ENCODE measurements at regions not wholly inside any gene's neighbourhood (a gene's known extent, or its start where the extent isn't known, plus 50 kb on each side); places are given as distances from the start of the nearest gene placed in this dataset.

DNA sequence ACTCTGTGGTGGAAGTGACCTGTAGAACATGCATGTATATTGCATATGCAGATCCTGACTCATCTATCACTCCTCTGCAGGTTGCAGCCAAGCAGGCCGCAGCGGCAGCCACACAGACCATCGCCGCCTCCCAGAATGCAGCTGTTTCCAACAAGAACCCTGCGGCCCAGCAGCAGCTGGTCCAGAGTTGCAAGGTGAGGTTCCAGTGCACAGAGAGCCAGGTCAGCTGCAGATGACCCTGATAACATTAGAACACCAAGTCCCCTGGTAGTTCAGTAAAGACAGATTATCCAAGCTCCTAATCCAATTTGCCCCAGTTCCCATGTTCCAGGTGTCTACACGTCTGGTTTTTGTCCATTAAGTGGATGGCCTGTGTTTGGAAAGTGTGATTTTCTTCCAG is 325.1 kb upstream of the TPM1 start:
- TF ChIP-seq EZH2phosphoT487 (IDR thresholded peaks at IDR 0.05; ENCODE audit: borderline replicate concordance, low read depth, low read length) = no peak
- TF ChIP-seq, protein P1, sequence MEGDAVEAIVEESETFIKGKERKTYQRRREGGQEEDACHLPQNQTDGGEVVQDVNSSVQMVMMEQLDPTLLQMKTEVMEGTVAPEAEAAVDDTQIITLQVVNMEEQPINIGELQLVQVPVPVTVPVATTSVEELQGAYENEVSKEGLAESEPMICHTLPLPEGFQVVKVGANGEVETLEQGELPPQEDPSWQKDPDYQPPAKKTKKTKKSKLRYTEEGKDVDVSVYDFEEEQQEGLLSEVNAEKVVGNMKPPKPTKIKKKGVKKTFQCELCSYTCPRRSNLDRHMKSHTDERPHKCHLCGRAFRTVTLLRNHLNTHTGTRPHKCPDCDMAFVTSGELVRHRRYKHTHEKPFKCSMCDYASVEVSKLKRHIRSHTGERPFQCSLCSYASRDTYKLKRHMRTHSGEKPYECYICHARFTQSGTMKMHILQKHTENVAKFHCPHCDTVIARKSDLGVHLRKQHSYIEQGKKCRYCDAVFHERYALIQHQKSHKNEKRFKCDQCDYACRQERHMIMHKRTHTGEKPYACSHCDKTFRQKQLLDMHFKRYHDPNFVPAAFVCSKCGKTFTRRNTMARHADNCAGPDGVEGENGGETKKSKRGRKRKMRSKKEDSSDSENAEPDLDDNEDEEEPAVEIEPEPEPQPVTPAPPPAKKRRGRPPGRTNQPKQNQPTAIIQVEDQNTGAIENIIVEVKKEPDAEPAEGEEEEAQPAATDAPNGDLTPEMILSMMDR (conservative IDR thresholded peaks at IDR 0.05; ENCODE audit: low read length) = no peak
- no peaks in the 10 kb centered on the region for H3K9me3 ChIP-seq (ENCODE audit: low read length)
- H3K36me3 ChIP-seq (ENCODE audit: insufficient read depth, low read length) = no peaks in the 10 kb centered on the region
- H2AFZ ChIP-seq (ENCODE audit: low read length) = no peak overlapping the region
- no peak overlapping the region for H3K27ac ChIP-seq (ENCODE audit: low read depth, low read length, poor library complexity, severe bottlenecking)
- H3K79me2 ChIP-seq (ENCODE audit: insufficient read depth, low read depth, low read length) = no peaks in the 10 kb centered on the region
- CTCF ChIA-PET (ENCODE audit: unreplicated experiment) = no interaction called here
- no TSS peak for BruUV-seq (replicated peaks)
- no peaks in the 10 kb centered on the region for H3K9me2 ChIP-seq (ENCODE audit: insufficient read depth, low read length)
- H4K20me1 ChIP-seq (ENCODE audit: insufficient read depth, low read length) = no peaks in the 10 kb centered on the region
- no peak overlapping the region for H3K4me3 ChIP-seq (ENCODE audit: low read depth, low read length, poor library complexity, severe bottlenecking)
- intact Hi-C loops (cut with micrococcal nuclease; ENCODE audit: unreplicated experiment) = no loop called here
- H3K4me1 ChIP-seq (ENCODE audit: insufficient read depth, low read length, poor library complexity, severe bottlenecking) = no peaks in the 10 kb centered on the region
- no peak for DNase-seq (ENCODE audit: low spot score)
- POLR2A ChIA-PET = no interaction called here
- no peak overlapping the region for H3K4me2 ChIP-seq (ENCODE audit: low read length)

DNA sequence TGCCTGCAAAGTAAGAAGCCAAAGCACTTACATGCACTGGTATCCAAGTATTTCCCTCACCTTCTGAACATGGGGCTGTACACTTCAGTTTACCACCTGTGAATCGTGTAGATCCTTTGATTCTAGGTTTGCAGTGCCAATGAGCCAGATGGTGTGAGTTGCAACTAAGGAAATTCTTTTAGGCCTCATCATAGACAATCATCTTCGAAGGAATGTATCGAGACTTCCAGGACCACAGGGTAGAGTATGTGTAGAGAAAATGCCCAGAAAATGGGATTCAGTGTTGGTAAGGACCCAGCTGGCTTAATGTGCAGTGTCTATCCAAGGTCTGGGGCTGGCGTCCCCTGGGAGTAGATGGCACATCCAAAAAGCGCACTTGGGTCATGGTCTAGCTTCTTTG is 323.2 kb upstream of the TPM1 start:
- no TSS peak for BruUV-seq (replicated peaks)
- Histone ChIP-seq H3K9me3 (ENCODE audit: low read length) (no peaks in the 10 kb centered on the region), H3K4me1 (ENCODE audit: insufficient read depth, low read length, poor library complexity, severe bottlenecking) (no peaks in the 10 kb centered on the region), H2AFZ (ENCODE audit: low read length) (no peak overlapping the region), H4K20me1 (ENCODE audit: insufficient read depth, low read length) (no peaks in the 10 kb centered on the region), H3K27ac (ENCODE audit: low read depth, low read length, poor library complexity, severe bottlenecking) (no peak overlapping the region), H3K4me2 (ENCODE audit: low read length) (no peak overlapping the region), H3K36me3 (ENCODE audit: insufficient read depth, low read length) (no peaks in the 10 kb centered on the region), H3K79me2 (ENCODE audit: insufficient read depth, low read depth, low read length) (no peaks in the 10 kb centered on the region), H3K4me3 (ENCODE audit: low read depth, low read length, poor library complexity, severe bottlenecking) (no peak overlapping the region), H3K9me2 (ENCODE audit: insufficient read depth, low read length) (no peaks in the 10 kb centered on the region)
- DNase-seq (ENCODE audit: low spot score) = no peak
- CTCF ChIA-PET (ENCODE audit: unreplicated experiment) = no interaction called here
- intact Hi-C loops (cut with micrococcal nuclease; ENCODE audit: unreplicated experiment) = no loop called here
- POLR2A ChIA-PET = no interaction called here
- TF ChIP-seq, protein P1 (conservative IDR thresholded peaks at IDR 0.05; ENCODE audit: low read length) = no peak
- no peak for TF ChIP-seq EZH2phosphoT487 (IDR thresholded peaks at IDR 0.05; ENCODE audit: borderline replicate concordance, low read depth, low read length)

DNA sequence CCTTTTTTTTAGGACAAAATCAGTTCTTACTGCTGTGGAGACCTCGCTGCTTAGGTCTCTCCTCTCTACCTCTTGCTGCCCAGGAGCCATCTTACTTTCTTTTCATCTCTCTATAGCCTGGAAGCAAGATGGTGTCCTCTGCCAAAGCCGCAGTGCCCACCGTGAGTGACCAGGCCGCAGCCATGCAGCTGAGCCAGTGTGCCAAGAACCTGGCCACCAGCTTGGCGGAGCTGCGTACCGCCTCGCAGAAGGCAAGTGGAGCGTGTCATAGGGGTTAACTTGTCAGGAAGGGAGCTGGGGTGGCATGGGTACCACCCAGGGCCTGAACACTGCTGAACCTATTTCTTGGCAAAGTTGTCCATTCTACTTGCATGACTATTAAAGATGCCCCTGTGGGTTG is 320.3 kb upstream of the TPM1 start:
- Histone ChIP-seq H2AFZ (ENCODE audit: low read length) (no peak overlapping the region), H3K4me2 (ENCODE audit: low read length) (no peak overlapping the region), H3K9me2 (ENCODE audit: insufficient read depth, low read length) (no peaks in the 10 kb centered on the region), H3K4me1 (ENCODE audit: insufficient read depth, low read length, poor library complexity, severe bottlenecking) (no peaks in the 10 kb centered on the region), H4K20me1 (ENCODE audit: insufficient read depth, low read length) (no peaks in the 10 kb centered on the region), H3K36me3 (ENCODE audit: insufficient read depth, low read length) (no peaks in the 10 kb centered on the region), H3K4me3 (ENCODE audit: low read depth, low read length, poor library complexity, severe bottlenecking) (no peak overlapping the region), H3K79me2 (ENCODE audit: insufficient read depth, low read depth, low read length) (no peaks in the 10 kb centered on the region), H3K27ac (ENCODE audit: low read depth, low read length, poor library complexity, severe bottlenecking) (no peak overlapping the region), H3K9me3 (ENCODE audit: low read length) (no peaks in the 10 kb centered on the region)
- TF ChIP-seq, protein P1 (conservative IDR thresholded peaks at IDR 0.05; ENCODE audit: low read length) = no peak
- TF ChIP-seq EZH2phosphoT487 (IDR thresholded peaks at IDR 0.05; ENCODE audit: borderline replicate concordance, low read depth, low read length) = no peak
- no TSS peak for BruUV-seq (replicated peaks)
- CTCF ChIA-PET (ENCODE audit: unreplicated experiment) = no interaction called here
- DNase-seq (ENCODE audit: low spot score) = no peak
- intact Hi-C loops (cut with micrococcal nuclease; ENCODE audit: unreplicated experiment) = no loop called here
- POLR2A ChIA-PET = no interaction called here
